GM12874 (cell line): ENCODE measurements at regions not wholly inside any gene's neighbourhood (a gene's known extent, or its start where the extent isn't known, plus 50 kb on each side); places are given as distances from the start of the nearest gene placed in this dataset.

ENCODE experiments used
- TF ChIP-seq, protein P1 (sequence below): IDR thresholded peaks from 2 replicates; pipeline ENCODE4 v1.5.1; 2011; ENCODE audit warnings: low read depth, mild to moderate bottlenecking, control low read depth, low read length, moderate library complexity; ENCODE audit not compliant: insufficient read depth

DNA sequence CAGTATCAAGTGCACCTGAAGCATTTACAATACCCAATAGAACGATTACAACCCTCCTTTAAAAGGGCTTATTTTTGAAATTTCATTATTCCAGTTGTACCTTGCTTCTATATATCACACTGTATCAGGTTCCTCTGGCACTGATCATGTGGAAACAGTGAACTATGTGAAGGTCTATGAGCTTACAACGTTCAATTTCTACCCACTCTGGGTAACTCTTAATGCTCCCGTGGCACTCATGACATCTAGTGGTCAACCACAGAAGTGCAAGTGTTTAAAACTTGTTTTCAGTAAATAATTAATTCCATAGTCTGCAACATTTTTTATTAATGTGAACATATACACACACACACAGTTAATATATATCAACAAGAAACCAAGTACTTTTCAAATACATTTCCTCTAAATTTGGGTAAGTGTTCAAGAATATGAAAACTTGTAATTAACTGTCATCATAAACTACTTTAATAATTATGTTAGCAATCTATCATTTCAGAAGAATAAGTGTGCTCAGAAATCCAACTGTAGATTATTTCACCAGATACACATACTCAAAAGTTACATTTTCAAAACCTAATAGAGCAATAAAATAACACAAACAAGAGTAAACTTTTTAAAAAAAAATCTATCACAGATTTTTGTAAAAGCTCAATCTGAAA lies 61.0 kb downstream of the MPP7 start:
- TF ChIP-seq, protein P1, sequence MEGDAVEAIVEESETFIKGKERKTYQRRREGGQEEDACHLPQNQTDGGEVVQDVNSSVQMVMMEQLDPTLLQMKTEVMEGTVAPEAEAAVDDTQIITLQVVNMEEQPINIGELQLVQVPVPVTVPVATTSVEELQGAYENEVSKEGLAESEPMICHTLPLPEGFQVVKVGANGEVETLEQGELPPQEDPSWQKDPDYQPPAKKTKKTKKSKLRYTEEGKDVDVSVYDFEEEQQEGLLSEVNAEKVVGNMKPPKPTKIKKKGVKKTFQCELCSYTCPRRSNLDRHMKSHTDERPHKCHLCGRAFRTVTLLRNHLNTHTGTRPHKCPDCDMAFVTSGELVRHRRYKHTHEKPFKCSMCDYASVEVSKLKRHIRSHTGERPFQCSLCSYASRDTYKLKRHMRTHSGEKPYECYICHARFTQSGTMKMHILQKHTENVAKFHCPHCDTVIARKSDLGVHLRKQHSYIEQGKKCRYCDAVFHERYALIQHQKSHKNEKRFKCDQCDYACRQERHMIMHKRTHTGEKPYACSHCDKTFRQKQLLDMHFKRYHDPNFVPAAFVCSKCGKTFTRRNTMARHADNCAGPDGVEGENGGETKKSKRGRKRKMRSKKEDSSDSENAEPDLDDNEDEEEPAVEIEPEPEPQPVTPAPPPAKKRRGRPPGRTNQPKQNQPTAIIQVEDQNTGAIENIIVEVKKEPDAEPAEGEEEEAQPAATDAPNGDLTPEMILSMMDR: peak; percentile 76

DNA sequence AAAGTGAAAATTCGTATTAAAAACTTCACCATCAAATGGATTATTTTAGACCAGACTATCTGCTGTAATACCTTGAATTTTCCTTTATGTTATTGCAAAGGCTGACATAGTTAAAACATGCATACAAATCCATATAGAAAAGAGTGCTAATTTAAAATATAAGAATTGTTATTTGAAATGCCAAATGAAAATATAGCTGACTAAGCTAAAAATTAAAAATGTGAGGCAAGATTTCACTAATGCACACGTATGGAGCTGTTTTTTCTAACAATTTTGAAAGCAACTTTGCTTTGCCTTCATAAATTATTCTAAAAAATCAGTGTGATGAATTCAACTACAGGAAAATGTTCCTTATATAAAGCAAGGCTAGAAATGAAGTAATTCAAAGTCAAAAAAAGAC lies 62.5 kb downstream of the MPP7 start:
- TF ChIP-seq, protein P1: no peak

DNA sequence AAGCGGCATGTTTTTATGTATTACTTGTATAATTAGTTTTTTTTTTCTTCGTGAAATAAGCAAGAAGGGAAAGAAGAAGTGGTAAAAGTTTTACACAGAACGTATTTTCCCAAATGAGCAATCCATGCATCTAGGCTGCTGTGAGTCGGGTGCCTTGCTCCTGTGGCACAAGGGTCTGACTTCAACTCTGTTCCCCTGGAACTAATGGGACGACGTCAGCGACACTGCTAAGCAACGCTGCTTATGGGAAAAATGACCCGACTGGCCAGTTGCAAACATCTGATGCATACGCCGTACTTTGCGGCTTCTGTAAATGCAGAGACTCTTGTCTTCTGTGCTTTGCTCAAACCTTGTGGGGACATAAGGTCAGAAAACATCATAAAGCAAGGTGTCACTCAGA lies 66.3 kb downstream of the MPP7 start:
- TF ChIP-seq, protein P1: no peak

DNA sequence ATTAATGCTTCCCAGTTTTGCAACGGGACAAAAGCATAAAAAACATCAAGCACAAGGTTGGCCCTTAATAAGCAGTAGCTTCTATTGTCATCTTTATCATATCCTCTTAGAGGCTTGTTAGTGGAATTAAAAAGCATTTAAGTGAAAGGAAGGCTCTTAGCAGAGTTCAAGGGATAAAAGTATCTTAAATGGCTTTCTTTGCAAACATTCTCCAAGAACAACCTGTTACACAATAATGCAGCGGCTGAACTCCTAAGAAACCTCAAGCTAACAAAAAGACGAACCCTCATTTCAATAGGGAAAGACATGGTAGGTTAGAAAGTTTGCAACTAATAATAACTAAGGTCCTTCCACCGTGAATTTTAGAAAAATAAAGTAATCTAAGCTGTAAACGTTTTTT lies 82.1 kb downstream of the MPP7 start:
- TF ChIP-seq, protein P1: no peak

DNA sequence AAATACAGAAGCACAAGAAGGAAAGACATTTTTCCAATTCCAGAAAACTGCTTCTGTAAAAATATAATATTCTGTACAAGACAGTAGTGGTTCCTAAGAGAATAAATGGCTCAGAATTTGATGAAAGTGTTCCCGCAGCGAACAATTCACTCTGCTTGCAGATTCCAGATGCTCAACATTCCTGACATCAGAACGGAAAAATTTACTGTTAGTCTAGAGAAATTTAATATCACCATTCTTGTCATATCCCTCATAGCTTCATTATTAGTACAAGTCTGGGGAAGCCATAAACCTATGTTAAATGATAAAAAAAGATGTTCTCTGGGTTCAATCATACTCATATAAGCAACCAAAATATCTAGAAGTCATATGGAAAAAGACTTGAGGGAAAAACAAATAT lies 83.6 kb downstream of the MPP7 start:
- TF ChIP-seq, protein P1: no peak

DNA sequence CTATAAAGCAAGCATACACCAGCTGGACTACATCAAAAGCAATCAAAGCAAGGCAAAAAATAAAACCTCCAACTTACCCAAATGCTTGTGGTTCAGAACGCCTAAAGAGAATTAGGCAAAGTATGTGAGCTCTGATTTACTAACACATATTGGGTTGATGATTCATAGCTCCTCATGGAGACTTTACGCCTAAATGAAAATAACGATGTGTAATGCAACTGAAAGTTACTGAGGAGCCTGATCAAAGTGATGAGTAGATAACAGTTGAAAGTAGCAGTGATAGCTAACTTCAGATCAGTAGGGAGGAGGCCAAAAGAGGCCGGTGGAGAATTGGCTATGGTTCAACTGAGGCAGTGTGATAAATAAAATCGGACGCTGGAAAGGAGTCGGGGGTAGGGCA lies 85.0 kb downstream of the MPP7 start:
- TF ChIP-seq, protein P1: no peak

DNA sequence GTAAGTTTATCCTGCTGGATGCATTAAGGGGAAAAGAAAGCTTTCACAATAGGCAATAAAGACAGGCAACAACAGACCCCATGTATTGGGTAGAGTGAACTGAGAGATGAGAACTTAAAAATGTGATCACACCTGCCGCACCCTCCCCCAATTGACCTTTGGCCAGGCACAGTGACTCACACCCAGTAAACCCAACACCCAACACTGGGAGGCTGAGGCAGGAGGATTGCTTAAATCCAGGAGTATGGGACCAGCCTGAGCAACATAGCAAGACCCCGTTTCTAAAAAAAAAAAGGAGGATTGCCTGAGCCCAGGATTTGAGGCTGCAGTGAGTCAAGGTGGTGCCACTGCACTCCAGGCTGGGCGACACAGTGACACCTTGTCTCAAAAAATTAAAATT lies 86.9 kb downstream of the MPP7 start:
- TF ChIP-seq, protein P1: no peak

DNA sequence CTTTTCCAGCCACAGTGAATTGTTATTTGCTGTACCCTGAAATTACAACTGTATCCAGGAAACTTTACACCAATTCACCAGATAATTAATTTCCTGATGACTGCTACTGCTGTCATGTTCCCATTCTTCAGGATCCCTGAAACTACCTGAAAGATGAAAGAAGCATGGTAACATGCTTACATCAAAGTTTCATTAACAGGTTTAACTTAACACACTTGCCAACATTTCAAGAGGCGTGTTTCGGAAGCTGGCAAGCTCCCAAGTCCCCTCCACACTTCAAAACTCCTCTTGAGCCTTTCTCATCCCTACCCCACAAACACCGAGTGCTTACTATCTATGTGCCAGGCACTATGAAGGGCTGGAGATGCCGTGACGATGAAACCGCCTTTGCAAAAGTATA lies 88.6 kb downstream of the MPP7 start:
- TF ChIP-seq, protein P1: no peak
